Activated naive CD4-positive, alpha-beta T cell treated with anti-CD3 and anti-CD28 coated beads, Interleukin-2, amount 50 U/mL, for 72 hours (primary cell): ENCODE measurements at regions not wholly inside any gene's neighbourhood (a gene's known extent, or its start where the extent isn't known, plus 50 kb on each side); places are given as distances from the start of the nearest gene placed in this dataset.

Source experiments
- ATAC-seq, 2 donors: fragments of 150-1000 bp; cut with Tn5 transposase; 2 replicates each; pipeline ENCODE4 v1.10.0; 2021; ENCODE audit warnings: mild to moderate bottlenecking in 2 of 2, moderate library complexity in 2 of 2
- DNase-seq, 2 donors: peaks; one replicate each; pipeline ENCODE4 v3.0.0; 2021 to 2022; ENCODE audit warnings: low spot score in 2 of 2
- H3K27ac Mint-ChIP-seq, 2 donors: one replicate each; pipeline ENCODE4 v1.8.0; 2022; ENCODE audit warnings: mild to moderate bottlenecking in 2 of 2, mixed read lengths in 2 of 2
- H3K36me3 Mint-ChIP-seq, 2 donors: one replicate each; pipeline ENCODE4 v1.8.0; 2022; ENCODE audit warnings: mixed read lengths in 2 of 2
- H3K9me3 Mint-ChIP-seq, 2 donors: one replicate each; pipeline ENCODE4 v1.8.0; 2022; ENCODE audit warnings: mixed read lengths in 2 of 2

- Mint-ChIP-seq H3K36me3 (no peaks in the 10 kb centered on the region), H3K9me3 (peaks cover 0 to 5% of the 10 kb centered on the region in 2 donors), H3K27ac (no peak overlapping the region)
- DNase-seq (no peak), ATAC-seq (no peak)
Measured at GRCh38 chr22:22833488-22833887, 54.1 kb upstream of the IGLL5 start.

DNA sequence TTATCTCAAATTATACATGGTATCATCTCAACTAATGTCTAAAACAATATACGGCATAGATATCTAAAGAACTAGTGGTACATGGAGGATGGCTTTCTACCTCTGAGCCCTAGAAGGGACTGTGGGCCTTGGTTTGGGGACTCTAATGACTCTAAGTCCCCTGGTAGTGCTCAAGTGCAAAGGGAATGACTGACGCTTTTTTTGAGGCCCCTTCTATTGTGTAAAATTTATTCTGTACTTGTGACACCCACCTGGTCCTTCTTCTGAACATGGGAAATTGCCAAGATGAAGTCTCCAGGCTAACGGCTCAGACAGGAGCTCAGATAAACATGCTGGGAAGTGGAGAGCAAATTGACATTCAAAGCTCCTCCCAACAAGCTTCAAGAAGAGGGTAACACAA, 53.4 kb upstream of the IGLL5 start:
- DNase-seq (no peak), ATAC-seq (no peak)
- Mint-ChIP-seq H3K36me3 (no peaks in the 10 kb centered on the region), H3K9me3 (peaks cover 0 to 5% of the 10 kb centered on the region in 2 donors), H3K27ac (no peak overlapping the region)

DNA sequence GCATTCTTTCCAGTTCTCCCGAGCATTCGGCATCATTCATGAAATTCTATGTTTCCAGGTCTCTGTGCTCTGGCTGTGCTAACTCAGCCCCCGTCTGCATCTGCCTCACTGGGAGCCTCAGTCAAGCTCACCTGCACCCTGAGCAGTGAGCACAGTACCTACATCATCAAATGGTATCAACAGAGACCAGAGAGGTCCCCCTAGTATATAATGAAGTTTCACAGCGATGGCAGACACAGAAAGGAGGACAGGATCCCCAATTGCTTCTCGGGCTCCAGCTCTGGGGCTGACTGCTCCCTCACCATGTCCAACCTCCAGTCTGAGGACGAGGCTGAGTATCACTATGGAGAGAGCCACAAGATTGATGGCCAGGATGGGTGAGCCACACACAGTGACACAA, 52.8 kb upstream of the IGLL5 start:
- ATAC-seq (no peak), DNase-seq (no peak)
- H3K9me3 Mint-ChIP-seq = peaks cover 0 to 5% of the 10 kb centered on the region in 2 donors
- no peak overlapping the region for H3K27ac Mint-ChIP-seq
- H3K36me3 Mint-ChIP-seq = no peaks in the 10 kb centered on the region

DNA sequence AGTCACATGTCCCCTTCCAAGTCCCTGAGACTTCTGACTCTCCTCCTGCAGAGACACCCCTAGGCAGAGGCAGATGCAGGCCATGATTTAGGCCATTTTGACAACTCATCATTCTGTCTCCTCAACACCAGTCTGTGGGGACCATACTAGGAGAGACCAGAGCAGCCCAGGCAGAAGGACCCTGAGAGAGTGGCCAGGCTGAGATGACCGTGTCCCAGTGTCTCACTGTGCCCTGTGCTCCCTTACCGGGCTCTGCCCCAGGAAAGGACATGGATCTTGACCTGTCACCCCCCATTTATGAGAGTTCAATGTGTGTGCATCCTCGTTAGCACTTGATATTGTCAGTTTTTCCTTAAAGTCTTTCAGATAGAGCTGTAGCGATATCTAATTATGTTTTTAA, 52.4 kb upstream of the IGLL5 start:
- Mint-ChIP-seq H3K9me3 (peaks cover 0 to 5% of the 10 kb centered on the region in 2 donors), H3K36me3 (no peaks in the 10 kb centered on the region), H3K27ac (no peak overlapping the region)
- ATAC-seq = no peak
- DNase-seq = no peak

GRCh38 chr22:22835771-22836291, 51.8 kb upstream of the IGLL5 start:
- Mint-ChIP-seq H3K27ac (no peak overlapping the region), H3K36me3 (no peaks in the 10 kb centered on the region), H3K9me3 (peaks cover 0 to under 1% of the 10 kb centered on the region in 2 donors)
- ATAC-seq = no peak
- no peak for DNase-seq

DNA sequence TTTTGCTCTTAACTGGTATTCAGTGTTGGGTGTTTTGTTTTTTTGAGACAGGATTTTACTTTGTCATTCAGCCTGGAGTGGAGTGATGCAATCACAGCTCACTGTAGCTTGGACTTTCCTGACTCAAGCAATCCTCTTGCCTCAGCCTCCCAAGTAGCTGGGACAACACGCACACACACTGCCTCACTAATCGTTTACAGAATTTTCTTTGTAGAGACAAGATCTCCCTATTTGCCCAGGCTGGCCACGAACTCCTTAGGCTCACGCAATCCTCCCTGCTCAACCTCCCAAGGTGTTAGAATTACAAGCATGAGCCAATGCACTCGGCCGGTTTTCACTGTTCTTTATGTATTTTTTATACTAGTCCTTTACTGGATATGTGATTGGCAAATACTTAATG, 51.0 kb upstream of the IGLL5 start:
- Mint-ChIP-seq H3K27ac (no peak overlapping the region), H3K36me3 (no peaks in the 10 kb centered on the region), H3K9me3 (no peaks in the 10 kb centered on the region)
- ATAC-seq = no peak
- DNase-seq = no peak
